K562 (cell line): ENCODE measurements at regions not wholly inside any gene's neighbourhood (a gene's known extent, or its start where the extent isn't known, plus 50 kb on each side); places are given as distances from the start of the nearest gene placed in this dataset.
A peak's percentile ranks its signal among the peaks of the same experiment; 100 is the strongest.

Experiments used
- ARID1B ChIP-seq: fragments of 450-650 bp; IDR thresholded peaks from 2 replicates; pipeline ENCODE4 v1.6.1; 2016; ENCODE audit warnings: antibody characterized with exemption, mild to moderate bottlenecking, inconsistent platforms
- BDP1 ChIP-seq: IDR thresholded peaks from 3 replicates; pipeline ENCODE4 v1.6.1; 2011; ENCODE audit not compliant: insufficient read length, insufficient read depth
- BRF2 ChIP-seq: IDR thresholded peaks from 3 replicates; pipeline ENCODE4 v1.6.1; 2011; ENCODE audit warnings: borderline replicate concordance, mild to moderate bottlenecking; ENCODE audit not compliant: insufficient read length, insufficient read depth
- CBFB ChIP-seq: sonication (generic); formaldehyde crosslinking; IDR thresholded peaks from 2 replicates; pipeline ENCODE4 v1.4.0; 2020; ENCODE audit warnings: mild to moderate bottlenecking, missing genetic modification reagents
- HDAC2 ChIP-seq: fragments of 450-650 bp; IDR thresholded peaks from 2 replicates; pipeline ENCODE4 v1.6.1; 2016; ENCODE audit warnings: mild to moderate bottlenecking
- KDM4B ChIP-seq, 2 experiments: fragments of 450-650 bp in 1 of 2; sonication (generic) in 1 of 2; IDR thresholded peaks; 2 replicates each; pipeline ENCODE4 v1.6.1; 2016 to 2017; ENCODE audit warnings: borderline replicate concordance in 2 of 2, antibody characterized with exemption in 1 of 2, low read depth in 1 of 2, mild to moderate bottlenecking in 1 of 2
- NFE2 ChIP-seq: IDR thresholded peaks from 2 replicates; pipeline ENCODE4 v1.6.1; 2014; ENCODE audit warnings: antibody characterized with exemption, low read depth
- NR2F6 ChIP-seq: fragments of 450-650 bp; formaldehyde crosslinking; IDR thresholded peaks from 2 replicates; pipeline ENCODE4 v1.4.0; 2020; ENCODE audit warnings: mild to moderate bottlenecking
- PHB2 ChIP-seq: fragments of 450-650 bp; IDR thresholded peaks from 2 replicates; pipeline ENCODE4 v1.6.1; 2017; ENCODE audit warnings: low read depth
- PPARD ChIP-seq: fragments of 250-450 bp; sonication (Bioruptor Pico); IDR thresholded peaks from 2 replicates; pipeline ENCODE4 v1.8.0; 2022; ENCODE audit warnings: inconsistent platforms, mild to moderate bottlenecking, moderate library complexity
- RBM15 ChIP-seq: fragments of 200-400 bp; formaldehyde crosslinking; IDR thresholded peaks from 2 replicates; pipeline ENCODE4 v1.6.1; 2018; ENCODE audit warnings: mild to moderate bottlenecking, low read length, moderate library complexity; ENCODE audit not compliant: insufficient read depth
- RBM17 ChIP-seq: fragments of 200-400 bp; formaldehyde crosslinking; IDR thresholded peaks from 2 replicates; pipeline ENCODE4 v1.6.1; 2017; ENCODE audit warnings: low read depth, mild to moderate bottlenecking, low read length, borderline replicate concordance
- RCOR1 ChIP-seq, 2 experiments: IDR thresholded peaks; 2 replicates each; pipeline ENCODE4 v1.6.1; 2012; ENCODE audit warnings: low read depth in 2 of 2, low read length in 2 of 2, borderline replicate concordance in 1 of 2, improper control_type of control experiment in 1 of 2
- SIRT6 ChIP-seq: IDR thresholded peaks from one replicate; pipeline ENCODE4 v1.6.1; 2012; ENCODE audit warnings: low read depth, mild to moderate bottlenecking, control low read depth, inconsistent platforms, low read length, moderate library complexity
- SOX6 ChIP-seq: fragments of 450-650 bp; IDR thresholded peaks from 2 replicates; pipeline ENCODE4 v1.6.1; 2014; ENCODE audit warnings: mild to moderate bottlenecking
- SP2 ChIP-seq: IDR thresholded peaks from 2 replicates; pipeline ENCODE4 v1.6.1; 2011; ENCODE audit warnings: mild to moderate bottlenecking, low read depth, low read length, moderate library complexity; ENCODE audit not compliant: poor library complexity, severe bottlenecking; ENCODE audit errors: extremely low read depth
- SRSF3 ChIP-seq: fragments of 200-400 bp; formaldehyde crosslinking; IDR thresholded peaks from 2 replicates; pipeline ENCODE4 v1.6.1; 2016; ENCODE audit warnings: mild to moderate bottlenecking, low read length, moderate library complexity; ENCODE audit not compliant: insufficient read depth
- TFE3 ChIP-seq: fragments of 450-650 bp; formaldehyde crosslinking; IDR thresholded peaks from 2 replicates; pipeline ENCODE4 v1.4.0; 2020; ENCODE audit warnings: mild to moderate bottlenecking, mixed read lengths
- ZNF57 ChIP-seq: fragments of 450-650 bp; formaldehyde crosslinking; IDR thresholded peaks from 2 replicates; pipeline ENCODE4 v1.4.0; 2020; ENCODE audit warnings: mild to moderate bottlenecking, moderate library complexity
- TF ChIP-seq, protein P1 (sequence below), 2 experiments: fragments of 200-800 bp in 1 of 2; sonication (Bioruptor generic) in 1 of 2; sonication (generic) in 1 of 2; formaldehyde crosslinking in 1 of 2; IDR thresholded peaks in 1 of 2; conservative IDR thresholded peaks in 1 of 2; 2 replicates each; pipeline versions ENCODE4 v1.5.0 to v1.6.1; 2016 to 2020; ENCODE audit warnings: missing compliant biosample characterization in 1 of 2, missing genetic modification characterization in 1 of 2, missing genetic modification reagents in 1 of 2
- TF ChIP-seq, protein P2 (sequence below): fragments of 250-450 bp; sonication (Bioruptor Pico); IDR thresholded peaks from 2 replicates; pipeline ENCODE4 v1.6.1; 2021; ENCODE audit warnings: mild to moderate bottlenecking
- TF ChIP-seq, protein P3 (sequence below), 2 experiments: IDR thresholded peaks; 2 replicates each; pipeline ENCODE4 v1.6.1; 2011; ENCODE audit warnings: borderline replicate concordance in 1 of 2, control low read depth in 1 of 2, low read depth in 1 of 2, low read length in 1 of 2, mild to moderate bottlenecking in 1 of 2, mixed read lengths in 1 of 2, moderate library complexity in 1 of 2; ENCODE audit not compliant: insufficient read depth in 1 of 2, insufficient read length in 1 of 2, poor library complexity in 1 of 2, severe bottlenecking in 1 of 2; ENCODE audit errors: extremely low read depth in 1 of 2

- no peak for TF ChIP-seq SRSF3
- no peak for TF ChIP-seq BDP1
- no peak for TF ChIP-seq KDM4B (IDR thresholded peaks at IDR 0.05; ENCODE audit: borderline replicate concordance in 2 of 2, low read depth in 1 of 2)
- no peak for TF ChIP-seq NFE2
- TF ChIP-seq RBM17: no peak
- no peak for TF ChIP-seq PPARD (CRISPR knock-in tag)
- TF ChIP-seq ZNF57 (CRISPR knock-in tag): no peak
- 0 out of 2 replicates have a peak, but pooled peaks have one; percentile 19 for TF ChIP-seq HDAC2
- TF ChIP-seq NR2F6: no peak
- TF ChIP-seq, protein P1, sequence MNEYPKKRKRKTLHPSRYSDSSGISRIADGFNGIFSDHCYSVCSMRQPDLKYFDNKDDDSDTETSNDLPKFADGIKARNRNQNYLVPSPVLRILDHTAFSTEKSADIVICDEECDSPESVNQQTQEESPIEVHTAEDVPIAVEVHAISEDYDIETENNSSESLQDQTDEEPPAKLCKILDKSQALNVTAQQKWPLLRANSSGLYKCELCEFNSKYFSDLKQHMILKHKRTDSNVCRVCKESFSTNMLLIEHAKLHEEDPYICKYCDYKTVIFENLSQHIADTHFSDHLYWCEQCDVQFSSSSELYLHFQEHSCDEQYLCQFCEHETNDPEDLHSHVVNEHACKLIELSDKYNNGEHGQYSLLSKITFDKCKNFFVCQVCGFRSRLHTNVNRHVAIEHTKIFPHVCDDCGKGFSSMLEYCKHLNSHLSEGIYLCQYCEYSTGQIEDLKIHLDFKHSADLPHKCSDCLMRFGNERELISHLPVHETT (CRISPR knock-in tag; conservative IDR thresholded peaks at IDR 0.05 in 1 of 2, IDR thresholded peaks at IDR 0.05 in 1 of 2): no peak
- no peak for TF ChIP-seq TFE3 (CRISPR knock-in tag)
- TF ChIP-seq PHB2: no peak
- peak; percentile 24 to 68; a peak in 2 of 4 replicates for TF ChIP-seq RCOR1 (IDR thresholded peaks at IDR 0.05; ENCODE audit: borderline replicate concordance in 1 of 2, low read depth in 2 of 2, low read length in 2 of 2)
- peak; percentile 50 for TF ChIP-seq ARID1B
- TF ChIP-seq, protein P2, sequence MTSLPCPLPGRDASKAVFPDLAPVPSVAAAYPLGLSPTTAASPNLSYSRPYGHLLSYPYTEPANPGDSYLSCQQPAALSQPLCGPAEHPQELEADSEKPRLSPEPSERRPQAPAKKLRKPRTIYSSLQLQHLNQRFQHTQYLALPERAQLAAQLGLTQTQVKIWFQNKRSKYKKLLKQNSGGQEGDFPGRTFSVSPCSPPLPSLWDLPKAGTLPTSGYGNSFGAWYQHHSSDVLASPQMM (CRISPR knock-in tag): no peak
- no peak for TF ChIP-seq BRF2
- no peak for TF ChIP-seq SIRT6
- TF ChIP-seq SP2: no peak
- peak; percentile 35; the same call in 1 of the 2 replicates for TF ChIP-seq SOX6
- TF ChIP-seq, protein P3, sequence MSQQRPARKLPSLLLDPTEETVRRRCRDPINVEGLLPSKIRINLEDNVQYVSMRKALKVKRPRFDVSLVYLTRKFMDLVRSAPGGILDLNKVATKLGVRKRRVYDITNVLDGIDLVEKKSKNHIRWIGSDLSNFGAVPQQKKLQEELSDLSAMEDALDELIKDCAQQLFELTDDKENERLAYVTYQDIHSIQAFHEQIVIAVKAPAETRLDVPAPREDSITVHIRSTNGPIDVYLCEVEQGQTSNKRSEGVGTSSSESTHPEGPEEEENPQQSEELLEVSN (IDR thresholded peaks at IDR 0.05; ENCODE audit: borderline replicate concordance in 1 of 2, extremely low read depth in 1 of 2, insufficient read depth in 1 of 2, insufficient read length in 1 of 2, low read depth in 1 of 2, low read length in 1 of 2, poor library complexity in 1 of 2, severe bottlenecking in 1 of 2): no peak
- TF ChIP-seq CBFB (CRISPR knock-in tag): no peak
- TF ChIP-seq RBM15: no peak
Observed at GRCh38 chr15:87538327-87538834, 718.2 kb downstream of the NTRK3 start (continued).
